GM12864 (cell line): ENCODE measurements at regions not wholly inside any gene's neighbourhood (a gene's known extent, or its start where the extent isn't known, plus 50 kb on each side); places are given as distances from the start of the nearest gene placed in this dataset.
"Not testable (repeated sequence)": the region's sequence is repeated elsewhere in the genome, so short reads cannot be mapped to it uniquely, and the experiment has no call there.

Source experiments
- DNase-seq: peaks from one replicate; pipeline ENCODE4 v3.0.0-alpha.2; 2011; ENCODE audit warnings: low read depth
- H3K4me3 ChIP-seq: 2 replicates; pipeline ENCODE4 v1.5.1; 2011; ENCODE audit warnings: mild to moderate bottlenecking, low read depth, low read length, control low read depth
- TF ChIP-seq, protein P1 (sequence below): IDR thresholded peaks from 2 replicates; pipeline ENCODE4 v1.5.1; 2011; ENCODE audit warnings: low read depth, mild to moderate bottlenecking, moderate library complexity, low read length, control low read depth, inconsistent platforms; ENCODE audit errors: missing control alignments

DNA sequence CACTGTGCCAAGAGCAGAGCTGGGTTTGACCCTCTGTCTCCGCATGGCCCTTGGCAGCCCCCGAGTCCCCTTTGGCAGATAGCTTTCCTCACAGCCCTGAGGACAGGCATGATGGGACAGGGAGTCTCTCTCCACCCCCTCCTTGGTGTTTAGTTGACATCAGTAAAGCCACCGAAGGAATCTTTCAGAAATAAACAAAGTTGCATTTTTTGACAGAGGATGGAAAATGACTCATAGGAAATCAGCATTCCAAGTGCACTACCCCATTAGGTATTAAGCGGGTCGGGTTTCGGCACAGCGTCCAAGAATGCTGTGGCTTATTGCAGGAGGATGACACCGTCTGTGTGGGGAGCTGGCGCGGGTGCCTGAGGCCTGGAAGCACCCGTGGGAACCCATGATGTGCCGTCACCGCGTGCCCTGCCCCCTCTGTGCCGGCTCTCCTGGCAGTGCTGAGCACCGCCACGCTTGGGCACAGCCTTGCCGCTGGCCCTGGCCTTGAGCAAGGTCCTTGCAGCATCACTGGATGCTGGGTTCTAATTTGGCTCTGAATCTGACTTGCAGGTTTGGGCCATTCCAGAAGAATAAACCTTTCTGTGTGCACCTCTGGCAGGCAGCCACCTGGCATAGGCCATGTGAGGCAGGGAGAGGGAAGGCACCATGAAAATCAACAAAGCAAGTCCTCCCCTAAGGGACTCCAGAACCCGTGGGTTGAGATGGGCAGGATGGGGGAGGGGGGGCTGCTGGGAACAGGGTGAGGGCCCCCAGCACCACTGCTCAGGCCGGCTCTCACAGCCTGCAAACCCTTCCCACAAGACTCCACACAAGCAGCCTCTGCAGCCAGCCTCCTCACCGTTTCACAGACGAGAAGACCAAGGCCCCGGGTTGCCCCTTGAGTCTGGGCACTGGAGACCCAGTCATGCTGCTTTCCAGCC, 50.5 kb upstream of the ZNF469 start:
- H3K4me3 ChIP-seq = no peak overlapping the region
- TF ChIP-seq, protein P1, sequence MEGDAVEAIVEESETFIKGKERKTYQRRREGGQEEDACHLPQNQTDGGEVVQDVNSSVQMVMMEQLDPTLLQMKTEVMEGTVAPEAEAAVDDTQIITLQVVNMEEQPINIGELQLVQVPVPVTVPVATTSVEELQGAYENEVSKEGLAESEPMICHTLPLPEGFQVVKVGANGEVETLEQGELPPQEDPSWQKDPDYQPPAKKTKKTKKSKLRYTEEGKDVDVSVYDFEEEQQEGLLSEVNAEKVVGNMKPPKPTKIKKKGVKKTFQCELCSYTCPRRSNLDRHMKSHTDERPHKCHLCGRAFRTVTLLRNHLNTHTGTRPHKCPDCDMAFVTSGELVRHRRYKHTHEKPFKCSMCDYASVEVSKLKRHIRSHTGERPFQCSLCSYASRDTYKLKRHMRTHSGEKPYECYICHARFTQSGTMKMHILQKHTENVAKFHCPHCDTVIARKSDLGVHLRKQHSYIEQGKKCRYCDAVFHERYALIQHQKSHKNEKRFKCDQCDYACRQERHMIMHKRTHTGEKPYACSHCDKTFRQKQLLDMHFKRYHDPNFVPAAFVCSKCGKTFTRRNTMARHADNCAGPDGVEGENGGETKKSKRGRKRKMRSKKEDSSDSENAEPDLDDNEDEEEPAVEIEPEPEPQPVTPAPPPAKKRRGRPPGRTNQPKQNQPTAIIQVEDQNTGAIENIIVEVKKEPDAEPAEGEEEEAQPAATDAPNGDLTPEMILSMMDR = no peak
- no peak for DNase-seq

DNA sequence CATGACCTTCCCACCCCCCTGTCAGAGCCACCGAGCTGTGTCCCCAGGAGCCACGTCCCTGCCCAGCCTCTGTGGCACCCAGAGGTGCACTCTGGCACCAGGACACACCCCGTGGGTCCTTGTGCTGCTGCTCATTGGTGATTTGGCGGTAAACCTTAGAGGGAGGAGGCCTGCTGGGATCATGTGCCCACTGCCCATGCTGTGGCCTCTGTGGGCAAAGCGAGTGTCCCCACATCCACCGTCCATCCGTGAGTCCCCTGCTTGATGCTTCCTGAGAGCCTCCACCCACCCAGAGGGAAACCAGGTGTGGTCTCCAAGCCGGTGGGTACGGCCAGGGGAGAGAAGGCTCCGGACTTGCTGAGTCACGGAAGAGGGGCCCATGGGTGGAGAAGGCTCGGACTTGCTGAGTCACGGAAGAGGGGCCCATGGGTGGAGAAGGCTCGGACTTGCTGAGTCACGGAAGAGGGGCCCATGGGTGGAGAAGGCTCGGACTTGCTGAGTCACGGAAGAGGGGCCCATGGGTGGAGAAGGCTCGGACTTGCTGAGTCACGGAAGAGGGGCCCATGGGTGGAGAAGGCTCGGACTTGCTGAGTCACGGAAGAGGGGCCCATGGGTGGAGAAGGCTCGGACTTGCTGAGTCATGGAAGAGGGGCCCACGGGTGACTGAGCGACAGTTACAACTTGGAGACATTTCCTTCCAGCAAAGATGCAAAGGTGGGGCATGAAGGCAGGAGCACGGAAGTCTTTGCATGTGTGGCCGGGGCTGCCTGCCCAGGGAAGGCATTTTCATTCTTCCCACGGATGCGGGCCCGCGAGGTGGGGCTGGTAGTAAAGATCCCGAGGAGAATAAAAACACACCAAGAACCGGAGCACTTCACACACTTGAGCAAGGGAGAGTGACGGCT, 49.6 kb upstream of the ZNF469 start:
- not testable (repeated sequence) for DNase-seq, H3K4me3 ChIP-seq
